Posterior cingulate gyrus (tissue), 11 donors: ENCODE measurements at regions not wholly inside any gene's neighbourhood (a gene's known extent, or its start where the extent isn't known, plus 50 kb on each side); places are given as distances from the start of the nearest gene placed in this dataset.
"Not testable (repeated sequence)": the region's sequence is repeated elsewhere in the genome, so short reads cannot be mapped to it uniquely, and the experiment has no call there.

Experiments
- DNase-seq, 10 donors: peaks; one replicate each; pipeline versions ENCODE4 v3.0.0 to v3.0.0-alpha.2; 2020 to 2021; ENCODE audit warnings: mixed read lengths in 3 of 10
- intact Hi-C: fragments of 100-400 bp; cut with DNase I; formaldehyde crosslinking; loops from one replicate; pipeline ENCODE4 v1.15.1; 2023

- not testable (repeated sequence) for DNase-seq
Observed at GRCh38 chr22:22296047-22296446, 51.5 kb downstream of the VPREB1 start.

GRCh38 chr22:22297159-22297793 lies 52.7 kb downstream of the VPREB1 start:
- intact Hi-C loops, DNase-seq: not testable (repeated sequence)

More at GRCh38 chr22:22296047-22296446, 51.5 kb downstream of the VPREB1 start:
- intact Hi-C loops, result not testable (repeated sequence)

GRCh38 chr22:22297794-22298653 lies 53.4 kb downstream of the VPREB1 start:
- intact Hi-C loops, result not testable (repeated sequence)
- peak; percentile 33 to 93 (median 50) for DNase-seq

DNA sequence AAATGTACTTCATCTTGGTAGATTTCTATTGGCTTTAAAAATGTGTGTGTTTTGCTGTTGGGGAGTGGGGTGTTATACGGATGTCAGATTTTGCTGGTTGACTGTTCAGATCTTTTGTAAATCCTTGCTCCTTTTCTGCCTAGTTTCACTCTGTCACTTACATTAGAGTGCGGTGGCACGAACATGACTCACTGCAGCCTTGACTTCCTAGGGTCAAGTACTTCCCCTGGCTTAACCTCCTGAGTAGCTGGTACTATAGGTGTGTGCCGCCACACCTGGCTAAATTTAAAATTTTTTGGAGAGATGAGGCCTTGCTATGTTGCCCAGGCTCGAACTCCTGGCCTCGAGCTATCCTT lies 54.0 kb downstream of the VPREB1 start:
- intact Hi-C loops, DNase-seq: not testable (repeated sequence)

- DNase-seq, intact Hi-C loops: not testable (repeated sequence)
Observed at GRCh38 chr22:22300511-22300910, 55.9 kb downstream of the VPREB1 start.

- DNase-seq, intact Hi-C loops: not testable (repeated sequence)
Observed at GRCh38 chr22:22300946-22301345, 56.4 kb downstream of the VPREB1 start.

DNA sequence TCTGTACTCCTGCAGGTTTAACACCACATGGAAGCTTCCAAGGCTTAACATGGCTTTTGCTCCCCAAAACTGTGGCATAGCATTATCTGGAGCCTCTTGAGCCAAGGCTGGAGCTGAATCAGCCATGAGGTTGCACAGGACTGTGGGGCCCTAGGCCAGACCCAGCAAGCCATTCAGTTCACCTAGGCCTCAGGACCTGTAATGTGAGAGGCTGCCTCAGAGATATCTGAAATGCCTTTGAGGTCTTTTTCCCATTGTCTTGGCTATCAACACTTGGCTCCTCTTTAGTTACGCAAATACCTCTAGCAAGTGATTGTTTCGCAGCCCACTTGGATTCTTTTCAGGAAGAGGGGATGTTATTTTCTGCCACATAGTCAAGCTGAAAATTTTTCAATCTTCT lies 72.0 kb downstream of the VPREB1 start:
- intact Hi-C loops, result no loop called here
- no peak for DNase-seq

GRCh38 chr22:22318723-22319465 lies 74.3 kb downstream of the VPREB1 start:
- DNase-seq, result no peak
- intact Hi-C loops, result no loop called here

DNA sequence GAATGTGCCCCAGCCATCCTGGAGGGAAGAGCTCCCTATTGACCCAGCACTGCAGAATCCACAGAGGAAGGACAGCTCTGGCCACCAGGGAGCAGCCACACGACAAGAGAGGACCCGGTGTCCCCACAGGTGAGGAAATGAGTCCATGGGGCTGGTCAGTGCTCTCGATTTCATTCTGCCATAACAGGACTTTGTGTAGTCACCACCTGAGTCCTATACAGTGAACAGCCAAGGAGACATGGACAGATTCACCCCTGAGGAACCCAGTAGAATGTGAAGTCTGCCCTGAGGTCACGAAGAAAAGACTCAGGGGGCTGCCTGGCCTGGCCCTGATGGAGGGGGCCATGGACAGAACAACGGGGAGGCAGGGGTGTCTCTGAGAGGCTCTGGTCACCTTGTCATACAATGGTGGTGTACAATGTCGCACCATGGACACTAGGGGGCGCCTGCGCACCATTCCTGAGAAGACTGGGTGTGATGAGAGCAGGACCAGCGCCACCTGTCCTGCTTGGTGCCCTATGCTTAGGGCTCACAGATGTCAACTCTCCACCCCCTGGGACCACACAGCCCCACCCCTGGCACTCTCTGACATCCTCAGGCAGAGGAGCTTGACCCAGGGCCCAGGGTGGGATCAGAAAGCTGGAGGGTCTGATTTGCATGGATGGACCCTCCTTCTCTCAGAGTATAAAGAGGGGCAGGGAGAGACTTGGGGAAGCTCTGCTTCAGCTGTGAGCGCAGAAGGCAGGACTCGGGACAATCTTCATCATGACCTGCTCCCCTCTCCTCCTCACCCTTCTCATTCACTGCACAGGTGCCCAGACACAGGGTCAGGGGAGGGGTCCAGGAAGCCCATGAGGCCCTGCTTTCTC lies 77.4 kb downstream of the VPREB1 start:
- intact Hi-C loops, result not testable (repeated sequence)
- DNase-seq, result peak; percentile 41 to 96 (median 73)

DNA sequence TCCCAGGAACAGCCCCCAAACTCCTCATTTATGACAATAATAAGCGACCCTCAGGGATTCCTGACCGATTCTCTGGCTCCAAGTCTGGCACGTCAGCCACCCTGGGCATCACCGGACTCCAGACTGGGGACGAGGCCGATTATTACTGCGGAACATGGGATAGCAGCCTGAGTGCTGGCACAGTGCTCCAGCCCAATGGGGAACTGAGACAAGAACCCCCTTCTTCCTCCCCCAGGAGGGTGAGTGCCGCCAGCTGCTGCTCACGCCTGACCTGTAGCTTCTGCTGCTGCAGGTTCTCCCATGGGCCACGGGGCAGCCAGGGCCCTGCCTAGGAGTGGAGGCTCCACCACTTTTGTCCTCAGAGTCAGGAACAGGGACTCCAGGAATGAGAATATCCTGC lies 78.2 kb downstream of the VPREB1 start:
- no peak for DNase-seq
- intact Hi-C loops, result no loop called here

GRCh38 chr22:22327723-22328122 lies 83.1 kb downstream of the VPREB1 start:
- intact Hi-C loops, result no loop called here
- no peak for DNase-seq

GRCh38 chr22:22329792-22330191 lies 85.2 kb downstream of the VPREB1 start:
- intact Hi-C loops, result no loop called here
- no peak for DNase-seq

DNA sequence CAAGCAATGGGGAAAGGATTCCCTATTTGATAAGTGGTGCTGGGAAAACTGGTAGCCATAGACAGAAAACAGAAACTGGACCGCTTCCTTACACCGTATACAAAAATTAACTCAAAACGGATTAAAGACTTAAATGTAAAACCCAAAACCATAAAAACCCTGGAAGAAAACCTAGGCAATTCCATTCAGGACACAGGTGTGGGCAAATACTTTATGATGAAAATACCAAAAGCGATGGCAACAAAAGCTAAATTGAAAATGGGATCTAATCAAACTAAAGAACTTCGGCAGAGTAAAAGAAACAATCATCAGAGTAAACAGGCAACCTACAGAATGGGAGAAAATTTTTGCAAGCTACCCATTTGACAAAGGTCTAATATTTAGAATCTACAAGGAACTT lies 91.1 kb downstream of the VPREB1 start:
- intact Hi-C loops, DNase-seq: not testable (repeated sequence)

DNA sequence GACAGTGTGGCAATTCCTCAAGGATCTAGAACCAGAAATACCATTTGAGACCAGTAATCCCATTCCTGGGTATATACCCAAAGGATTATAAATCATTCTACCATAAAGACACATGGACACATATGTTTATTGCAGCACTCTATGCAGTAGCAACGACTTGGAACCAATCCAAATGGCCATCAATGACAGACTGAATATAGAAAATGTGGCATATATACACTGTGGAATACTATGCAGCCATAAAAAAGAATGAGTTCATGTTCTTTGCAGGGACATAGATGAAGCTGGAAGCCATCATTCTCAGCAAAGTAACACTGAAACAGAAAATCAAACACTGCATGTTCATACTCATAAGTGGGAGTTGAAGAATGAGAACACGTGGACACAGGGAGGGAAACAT lies 91.7 kb downstream of the VPREB1 start:
- DNase-seq, intact Hi-C loops: not testable (repeated sequence)

DNA sequence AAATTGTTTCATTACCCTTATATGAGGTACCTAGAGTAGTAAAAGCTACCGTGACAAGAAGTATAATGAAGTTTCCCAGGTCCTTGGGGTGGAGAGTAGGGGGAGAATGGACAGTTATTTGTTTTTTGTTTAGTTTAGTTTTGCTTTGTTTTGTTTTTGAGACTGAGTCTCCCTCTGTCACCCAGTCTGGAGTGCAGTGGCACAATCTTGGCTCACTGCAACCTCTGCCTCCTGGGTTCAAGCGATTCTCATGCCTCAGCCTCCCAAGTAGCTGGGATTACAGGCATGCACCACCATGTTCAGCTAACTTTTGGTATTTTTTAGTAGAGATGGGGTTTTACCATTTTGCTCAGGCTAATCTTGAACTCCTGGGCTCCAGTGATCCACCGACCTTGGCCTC lies 94.2 kb downstream of the VPREB1 start:
- intact Hi-C loops, result not testable (repeated sequence)

GRCh38 chr22:22341736-22342135 lies 97.2 kb downstream of the VPREB1 start:
- intact Hi-C loops, result no loop called here
- DNase-seq, result no peak

More for the DNA sequence above, 94.2 kb downstream of the VPREB1 start:
- not testable (repeated sequence) for DNase-seq

- intact Hi-C loops, result no loop called here
- DNase-seq, result peak in 3 of 10 donors; percentile 22 to 29 (median 25)
Observed at GRCh38 chr22:22342697-22343580, 98.4 kb downstream of the VPREB1 start.

DNA sequence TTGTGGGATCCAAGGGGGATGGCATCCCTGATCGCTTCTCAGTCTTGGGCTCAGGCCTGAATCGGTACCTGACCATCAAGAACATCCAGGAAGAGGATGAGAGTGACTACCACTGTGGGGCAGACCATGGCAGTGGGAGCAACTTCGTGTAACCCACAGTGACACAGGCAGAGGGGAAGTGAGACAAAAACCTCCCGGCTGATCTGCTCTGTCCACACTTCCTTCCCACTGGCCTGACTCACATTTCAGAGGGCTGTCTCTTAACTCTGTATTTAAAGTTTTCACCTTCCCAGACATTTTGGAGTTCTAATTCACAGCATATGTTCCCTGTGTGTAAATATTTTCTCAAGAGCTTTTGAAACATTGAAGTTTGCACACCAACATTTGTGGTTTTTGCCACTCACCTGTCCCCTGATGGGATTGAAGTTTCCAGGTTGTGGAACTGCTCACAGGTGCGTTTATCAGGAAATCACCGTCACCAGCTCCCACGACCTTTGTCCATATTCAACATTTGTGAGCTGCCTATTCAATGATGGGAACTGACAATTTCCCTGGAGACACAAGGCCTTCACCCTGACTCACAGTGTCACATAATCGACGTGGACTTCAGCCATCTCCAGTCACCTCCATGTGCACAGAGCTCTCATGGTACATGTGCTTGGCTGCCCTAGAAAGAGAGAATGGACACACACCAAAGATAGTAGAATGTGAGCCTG lies 99.2 kb downstream of the VPREB1 start:
- intact Hi-C loops, result no loop called here
- no peak for DNase-seq
